Parathyroid adenoma (tissue), 2 donors: ENCODE measurements at regions not wholly inside any gene's neighbourhood (a gene's known extent, or its start where the extent isn't known, plus 50 kb on each side); places are given as distances from the start of the nearest gene placed in this dataset.

Experiments
- H2AFZ ChIP-seq: fragments of 300-600 bp; sonication (generic); one replicate; pipeline ENCODE4 v1.7.0; 2017; ENCODE audit warnings: antibody characterized with exemption, mild to moderate bottlenecking
- H3K27ac ChIP-seq: fragments of 300-600 bp; sonication (generic); one replicate; pipeline ENCODE4 v1.7.0; 2017
- H3K27me3 ChIP-seq: fragments of 300-600 bp; sonication (generic); one replicate; pipeline ENCODE4 v1.7.0; 2017; ENCODE audit warnings: low read length; ENCODE audit not compliant: control insufficient read depth, insufficient read depth
- H3K36me3 ChIP-seq: fragments of 300-600 bp; sonication (generic); one replicate; pipeline ENCODE4 v1.7.0; 2017; ENCODE audit warnings: low read length; ENCODE audit not compliant: control insufficient read depth, insufficient read depth
- H3K4me1 ChIP-seq: fragments of 300-600 bp; sonication (generic); one replicate; pipeline ENCODE4 v1.7.0; 2017; ENCODE audit warnings: control low read depth
- H3K4me2 ChIP-seq: fragments of 300-600 bp; sonication (generic); one replicate; pipeline ENCODE4 v1.7.0; 2017; ENCODE audit warnings: low read length
- H3K4me3 ChIP-seq: fragments of 300-600 bp; sonication (generic); one replicate; pipeline ENCODE4 v1.7.0; 2017; ENCODE audit warnings: low read depth, low read length
- H3K79me2 ChIP-seq: fragments of 300-600 bp; sonication (generic); one replicate; pipeline ENCODE4 v1.7.0; 2017; ENCODE audit warnings: control low read depth
- H3K9ac ChIP-seq: fragments of 300-600 bp; sonication (generic); one replicate; pipeline ENCODE4 v1.7.0; 2017; ENCODE audit warnings: mild to moderate bottlenecking
- H3K9me3 ChIP-seq: fragments of 300-600 bp; sonication (generic); one replicate; pipeline ENCODE4 v1.7.0; 2017; ENCODE audit warnings: low read length; ENCODE audit not compliant: control insufficient read depth
- CTCF ChIP-seq: fragments of 300-600 bp; sonication (generic); IDR thresholded peaks from one replicate; pipeline ENCODE4 v1.7.0; 2017; ENCODE audit warnings: antibody characterized with exemption, mild to moderate bottlenecking
- donor health status: primary hyperparathyroidism.

DNA sequence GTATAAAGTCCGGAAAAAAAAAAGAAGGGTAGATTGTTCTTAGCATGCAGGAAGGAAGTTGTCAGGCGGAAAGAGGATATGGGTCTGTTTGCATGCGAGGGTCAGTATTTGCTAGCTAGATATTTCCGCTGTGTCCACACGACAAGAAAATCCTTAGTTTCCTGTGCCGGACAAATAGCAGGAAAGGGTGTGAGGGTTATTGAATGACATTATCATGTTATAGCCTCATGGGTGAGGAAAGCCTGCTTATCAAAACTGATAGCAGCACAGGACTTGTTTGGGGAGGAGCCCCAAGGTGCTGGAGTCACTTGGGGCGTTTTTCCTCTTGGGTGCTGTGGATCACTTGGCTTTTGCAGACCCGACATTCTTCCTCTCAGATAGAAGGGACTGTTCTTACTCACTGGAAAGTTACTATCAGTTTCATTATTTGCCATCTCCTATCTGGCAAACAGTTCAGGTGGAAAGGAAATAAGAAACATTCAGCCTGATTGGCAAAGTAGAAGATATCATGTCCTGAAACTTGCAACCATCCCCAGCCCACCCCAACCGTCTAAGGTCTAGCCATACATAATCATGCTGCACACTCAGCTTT lies 127.2 kb upstream of the DPH6 start:
- Histone ChIP-seq H2AFZ (peak overlapping the region; percentile 31), H3K36me3 (no peaks in the 10 kb centered on the region), H3K27me3 (no peaks in the 10 kb centered on the region), H3K4me2 (peak overlapping the region; percentile 47), H3K27ac (peak overlapping the region; percentile 56), H3K79me2 (no peaks in the 10 kb centered on the region), H3K9ac (no peak overlapping the region), H3K4me1 (peaks cover 4% of the 10 kb centered on the region), H3K9me3 (no peaks in the 10 kb centered on the region), H3K4me3 (no peak overlapping the region)
- TF ChIP-seq CTCF: no peak

- TF ChIP-seq CTCF: no peak
- no peaks in the 10 kb centered on the region for H3K4me1 ChIP-seq
- no peak overlapping the region for H3K9ac ChIP-seq
Measured at GRCh38 chr15:35674873-35675781, 129.2 kb upstream of the DPH6 start.

DNA sequence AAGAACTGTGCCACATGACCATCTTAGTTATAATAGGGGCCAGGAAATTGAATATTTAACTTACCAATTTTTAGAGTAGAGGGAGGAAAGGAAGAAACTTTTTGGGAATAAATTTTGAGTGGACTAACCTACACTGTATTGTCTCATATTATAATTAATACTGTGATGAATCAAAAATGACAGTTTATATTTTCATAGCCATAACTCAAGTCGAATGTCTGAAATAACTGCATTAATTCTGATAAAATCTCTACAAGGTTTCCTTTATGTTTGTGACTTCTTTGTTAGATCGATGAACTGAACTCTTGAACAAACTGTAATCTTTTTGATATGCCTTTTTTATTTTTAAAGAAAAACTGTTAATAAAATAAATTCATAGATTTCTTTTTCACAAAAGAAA lies 132.8 kb upstream of the DPH6 start:
- H3K4me2 ChIP-seq: no peak overlapping the region

More at GRCh38 chr15:35674873-35675781, 129.2 kb upstream of the DPH6 start:
- Histone ChIP-seq H3K27me3 (no peaks in the 10 kb centered on the region), H3K4me2 (no peak overlapping the region), H3K36me3 (no peaks in the 10 kb centered on the region), H3K9me3 (no peaks in the 10 kb centered on the region), H2AFZ (peak overlapping the region; percentile 47), H3K27ac (peak overlapping the region; percentile 76), H3K4me3 (no peak overlapping the region), H3K79me2 (no peaks in the 10 kb centered on the region)

DNA sequence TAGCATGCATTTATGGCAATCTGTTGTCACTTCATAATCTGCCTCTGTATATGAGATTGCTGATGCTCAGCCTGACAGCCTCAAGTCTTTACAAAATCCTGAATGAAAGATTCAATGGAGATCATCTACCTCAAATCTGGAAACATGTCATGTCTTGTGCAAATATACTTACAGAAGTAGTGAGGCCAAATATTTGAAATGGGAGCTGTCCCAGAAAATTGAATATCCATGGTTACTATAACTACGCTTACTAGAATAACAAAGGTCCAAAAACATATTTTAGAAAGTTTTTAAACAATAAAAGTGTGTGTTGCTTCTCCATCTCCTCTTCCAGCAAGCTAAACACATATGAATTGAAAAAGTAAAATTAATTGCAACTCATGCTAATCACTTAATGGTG lies 133.2 kb upstream of the DPH6 start:
- Histone ChIP-seq H3K27me3 (no peaks in the 10 kb centered on the region), H3K36me3 (no peaks in the 10 kb centered on the region), H3K9ac (no peak overlapping the region), H3K4me1 (no peaks in the 10 kb centered on the region), H3K9me3 (no peaks in the 10 kb centered on the region), H3K4me3 (no peak overlapping the region), H3K4me2 (no peak overlapping the region), H2AFZ (no peak overlapping the region), H3K79me2 (no peaks in the 10 kb centered on the region), H3K27ac (no peak overlapping the region)
- TF ChIP-seq CTCF: no peak

More for the DNA sequence above, 132.8 kb upstream of the DPH6 start:
- H3K4me1 ChIP-seq: no peaks in the 10 kb centered on the region
- H3K79me2 ChIP-seq: no peaks in the 10 kb centered on the region
- H3K9me3 ChIP-seq: no peaks in the 10 kb centered on the region
- H3K27me3 ChIP-seq: no peaks in the 10 kb centered on the region
- no peaks in the 10 kb centered on the region for H3K36me3 ChIP-seq
- no peak overlapping the region for H3K4me3 ChIP-seq
- TF ChIP-seq CTCF: no peak
- H3K9ac ChIP-seq: no peak overlapping the region
- H2AFZ ChIP-seq: no peak overlapping the region
- H3K27ac ChIP-seq: no peak overlapping the region
